BJ (cell line): ENCODE measurements at regions not wholly inside any gene's neighbourhood (a gene's known extent, or its start where the extent isn't known, plus 50 kb on each side); places are given as distances from the start of the nearest gene placed in this dataset.

Experiments
- CTCF ChIA-PET: fragments of 350-600 bp; formaldehyde crosslinking; extraction: SDS; loops from one replicate; lab custom pipeline; 2021; ENCODE audit warnings: antibody characterized with exemption, inconsistent platforms; lab: Yijun Ruan, JAX
- POLR2A ChIA-PET: fragments of 300-600 bp; sonication (Branson Sonifier 250); formaldehyde crosslinking; extraction: SDS; loops from one replicate; lab custom pipeline; 2021; ENCODE audit warnings: antibody characterized with exemption; lab: Charles Lee
- DNase-seq: peaks from one replicate; pipeline ENCODE4 v3.0.0-alpha.2; 2011; ENCODE audit warnings: low read depth
- H3K27me3 ChIP-seq: 2 replicates; pipeline ENCODE4 v1.6.0; 2011; ENCODE audit warnings: low read length; ENCODE audit not compliant: control insufficient read depth, insufficient read depth
- H3K36me3 ChIP-seq: 2 replicates; pipeline ENCODE4 v1.5.1; 2011; ENCODE audit warnings: low read length; ENCODE audit not compliant: control insufficient read depth, insufficient read depth
- H3K4me3 ChIP-seq: 2 replicates; pipeline ENCODE4 v1.5.1; 2011; ENCODE audit warnings: low read depth, mild to moderate bottlenecking, control low read depth, low read length
- TF ChIP-seq, protein P1 (sequence below): IDR thresholded peaks from 2 replicates; pipeline ENCODE4 v1.5.1; 2011; ENCODE audit warnings: low read depth, mild to moderate bottlenecking, control low read depth, inconsistent platforms, low read length, moderate library complexity; ENCODE audit not compliant: insufficient read depth

DNA sequence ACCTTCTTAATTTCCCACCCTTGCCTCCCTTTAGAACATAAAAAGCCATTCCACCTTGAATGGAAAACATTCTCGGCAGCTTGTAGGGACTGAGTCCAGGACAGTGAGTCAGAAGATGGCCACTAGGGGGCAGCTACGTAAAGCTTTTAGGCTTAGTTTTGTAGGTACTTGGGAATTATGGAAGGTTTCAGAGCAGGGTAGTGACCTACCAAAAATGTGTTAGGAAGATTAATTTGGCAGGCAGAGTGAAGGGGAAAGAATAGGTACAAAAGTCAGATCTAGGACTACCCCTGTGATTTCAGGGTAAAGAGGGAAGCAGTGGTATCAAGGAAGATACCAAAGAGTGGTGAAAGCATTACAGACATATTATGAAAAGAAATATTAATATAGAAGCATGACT lies 198.4 kb downstream of the NDFIP2 start:
- Histone ChIP-seq H3K27me3 (no peaks in the 10 kb centered on the region), H3K36me3 (no peaks in the 10 kb centered on the region), H3K4me3 (no peak overlapping the region)
- no peak for DNase-seq
- POLR2A ChIA-PET, result no interaction called here
- CTCF ChIA-PET, result interaction anchor here (0.6 to 3.1 kb wide), 27 partner anchors 10 to 1338 kb away, joined by 3 to 23 read pairs (median 3); partner anchors contain the start of gene SPRY2
- TF ChIP-seq, protein P1, sequence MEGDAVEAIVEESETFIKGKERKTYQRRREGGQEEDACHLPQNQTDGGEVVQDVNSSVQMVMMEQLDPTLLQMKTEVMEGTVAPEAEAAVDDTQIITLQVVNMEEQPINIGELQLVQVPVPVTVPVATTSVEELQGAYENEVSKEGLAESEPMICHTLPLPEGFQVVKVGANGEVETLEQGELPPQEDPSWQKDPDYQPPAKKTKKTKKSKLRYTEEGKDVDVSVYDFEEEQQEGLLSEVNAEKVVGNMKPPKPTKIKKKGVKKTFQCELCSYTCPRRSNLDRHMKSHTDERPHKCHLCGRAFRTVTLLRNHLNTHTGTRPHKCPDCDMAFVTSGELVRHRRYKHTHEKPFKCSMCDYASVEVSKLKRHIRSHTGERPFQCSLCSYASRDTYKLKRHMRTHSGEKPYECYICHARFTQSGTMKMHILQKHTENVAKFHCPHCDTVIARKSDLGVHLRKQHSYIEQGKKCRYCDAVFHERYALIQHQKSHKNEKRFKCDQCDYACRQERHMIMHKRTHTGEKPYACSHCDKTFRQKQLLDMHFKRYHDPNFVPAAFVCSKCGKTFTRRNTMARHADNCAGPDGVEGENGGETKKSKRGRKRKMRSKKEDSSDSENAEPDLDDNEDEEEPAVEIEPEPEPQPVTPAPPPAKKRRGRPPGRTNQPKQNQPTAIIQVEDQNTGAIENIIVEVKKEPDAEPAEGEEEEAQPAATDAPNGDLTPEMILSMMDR, result peak; percentile 79

DNA sequence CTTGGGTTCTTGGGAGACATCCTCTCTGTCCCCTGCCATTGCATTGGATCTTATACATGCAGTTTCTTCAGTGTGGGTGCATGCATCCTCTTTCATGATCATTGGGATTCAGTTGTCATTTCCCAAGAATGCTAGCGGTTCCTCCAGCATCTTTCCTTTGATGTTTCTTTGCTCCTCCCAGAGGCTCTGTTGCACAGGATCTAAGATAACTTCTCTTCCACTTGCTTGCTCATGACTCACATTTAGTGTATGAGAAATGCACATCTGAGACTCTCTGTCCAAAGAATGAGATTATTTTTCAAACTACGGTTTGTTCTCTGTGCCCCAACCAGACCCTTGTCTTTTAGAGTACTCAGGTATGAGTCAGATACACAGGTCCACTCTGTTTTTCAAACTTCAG lies 197.1 kb downstream of the NDFIP2 start:
- DNase-seq, result no peak
- ChIA-PET POLR2A (no interaction called here), CTCF (interaction anchor here (1.1 to 3.1 kb wide), 8 partner anchors 8 to 716 kb away, joined by 3 to 23 read pairs (median 6); partner anchors contain the start of gene SPRY2)
- Histone ChIP-seq H3K27me3 (no peaks in the 10 kb centered on the region), H3K4me3 (no peak overlapping the region), H3K36me3 (no peaks in the 10 kb centered on the region)
- TF ChIP-seq, protein P1, result no peak

DNA sequence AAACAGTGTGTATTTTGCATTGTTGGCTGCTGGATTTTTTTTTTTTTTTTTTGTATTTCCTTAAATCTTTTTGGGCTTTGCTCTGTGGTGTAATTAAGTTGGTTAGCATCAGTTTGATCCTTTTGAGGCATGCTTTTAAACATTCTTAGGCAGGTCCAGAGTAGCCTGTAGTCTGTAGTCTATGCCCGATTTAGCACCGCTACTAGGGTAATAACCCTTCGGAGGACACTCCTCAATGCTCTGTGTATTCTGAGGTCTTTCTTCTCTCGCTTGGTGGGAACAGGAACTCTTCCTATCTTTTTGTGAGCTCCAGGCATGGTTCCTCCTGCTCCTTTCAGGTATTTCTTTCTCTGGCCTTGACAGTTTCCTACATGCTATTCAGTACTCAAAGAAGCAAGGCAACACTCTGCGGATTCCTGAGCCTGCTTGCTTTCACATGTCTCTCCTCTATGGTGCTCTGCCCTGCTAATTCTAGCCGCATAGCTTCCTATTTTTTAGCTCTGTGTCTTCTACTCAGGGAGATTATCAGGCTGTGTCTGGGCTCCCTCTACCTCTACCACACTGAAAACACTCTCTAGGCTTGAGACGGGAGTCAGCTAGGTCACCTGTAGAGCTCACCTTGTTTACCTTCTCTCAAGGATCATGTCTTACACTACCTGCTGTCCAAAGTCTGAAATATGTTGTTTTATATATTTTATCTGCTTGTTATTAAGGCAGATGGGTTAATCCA lies 195.1 kb downstream of the NDFIP2 start:
- no peak overlapping the region for H3K4me3 ChIP-seq
- CTCF ChIA-PET, result interaction anchor here (0.6 to 1.8 kb wide), 2 partner anchors 666 to 1444 kb away, joined by 3 to 6 read pairs; no protein-coding TSS in a partner anchor
- no peaks in the 10 kb centered on the region for H3K27me3 ChIP-seq
- POLR2A ChIA-PET, result no interaction called here
- no peaks in the 10 kb centered on the region for H3K36me3 ChIP-seq
- TF ChIP-seq, protein P1, result no peak
- DNase-seq, result no peak

GRCh38 chr13:79674765-79675515 lies 194.0 kb downstream of the NDFIP2 start:
- CTCF ChIA-PET, result interaction anchor here (1.8 kb wide), 1 partner anchor 668 kb away, joined by 6 read pairs; no protein-coding TSS in a partner anchor
- DNase-seq, result no peak
- Histone ChIP-seq H3K27me3 (no peaks in the 10 kb centered on the region; the same call in 1 of the 2 replicates), H3K4me3 (no peak overlapping the region), H3K36me3 (no peaks in the 10 kb centered on the region)
- TF ChIP-seq, protein P1, result no peak
- POLR2A ChIA-PET, result interaction anchor here (0.9 kb wide), 1 partner anchor 314 kb away, joined by 4 read pairs; no protein-coding TSS in a partner anchor

DNA sequence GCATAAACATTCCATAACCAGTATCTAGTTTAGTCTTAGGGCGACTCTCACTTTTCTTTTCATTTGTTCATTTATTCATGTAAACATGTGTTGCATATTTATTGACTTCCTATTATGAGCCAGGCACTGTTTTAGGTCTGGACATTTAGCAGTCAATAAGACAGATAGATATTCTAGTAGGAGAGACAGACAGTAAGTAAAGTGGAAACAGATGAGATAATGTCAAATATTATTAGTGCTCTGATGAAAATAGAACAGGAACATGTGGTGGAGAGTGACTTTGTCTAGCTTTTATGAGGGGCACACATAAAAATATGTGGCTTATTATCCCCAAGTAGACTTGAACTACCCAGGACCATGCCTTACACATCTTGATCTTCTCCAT lies 193.0 kb downstream of the NDFIP2 start:
- CTCF ChIA-PET, result interaction anchor here (1.8 kb wide), 1 partner anchor 669 kb away, joined by 6 read pairs; no protein-coding TSS in a partner anchor
- no peaks in the 10 kb centered on the region for H3K36me3 ChIP-seq
- no peak for DNase-seq
- POLR2A ChIA-PET, result no interaction called here
- H3K27me3 ChIP-seq, result no peaks in the 10 kb centered on the region; the same call in 1 of the 2 replicates
- no peak overlapping the region for H3K4me3 ChIP-seq
- TF ChIP-seq, protein P1, result no peak
